GM12874 (cell line): ENCODE measurements at regions not wholly inside any gene's neighbourhood (a gene's known extent, or its start where the extent isn't known, plus 50 kb on each side); places are given as distances from the start of the nearest gene placed in this dataset.

ENCODE experiments used
- TF ChIP-seq, protein P1 (sequence below): IDR thresholded peaks from 2 replicates; pipeline ENCODE4 v1.5.1; 2011; ENCODE audit warnings: low read depth, mild to moderate bottlenecking, control low read depth, low read length, moderate library complexity; ENCODE audit not compliant: insufficient read depth

DNA sequence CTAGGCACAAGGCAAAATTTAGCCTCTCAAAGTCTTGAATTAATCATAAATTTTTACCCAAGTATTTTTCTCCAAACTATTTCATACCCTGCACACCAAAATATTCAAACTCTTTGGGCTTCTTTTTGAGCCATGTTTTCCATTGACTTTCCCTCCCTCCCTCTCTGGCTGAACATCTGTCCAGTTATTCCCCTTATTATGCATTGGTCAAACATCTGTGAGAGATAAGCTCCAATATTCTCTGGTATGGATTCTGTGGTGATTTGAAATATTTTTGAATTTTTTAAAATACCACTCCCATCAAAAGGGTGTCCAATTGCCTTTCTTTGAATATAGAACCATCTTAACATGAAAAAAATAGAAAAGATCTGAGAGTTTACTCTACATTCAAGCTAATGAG, 244.2 kb downstream of the RFPL4B start:
- TF ChIP-seq, protein P1, sequence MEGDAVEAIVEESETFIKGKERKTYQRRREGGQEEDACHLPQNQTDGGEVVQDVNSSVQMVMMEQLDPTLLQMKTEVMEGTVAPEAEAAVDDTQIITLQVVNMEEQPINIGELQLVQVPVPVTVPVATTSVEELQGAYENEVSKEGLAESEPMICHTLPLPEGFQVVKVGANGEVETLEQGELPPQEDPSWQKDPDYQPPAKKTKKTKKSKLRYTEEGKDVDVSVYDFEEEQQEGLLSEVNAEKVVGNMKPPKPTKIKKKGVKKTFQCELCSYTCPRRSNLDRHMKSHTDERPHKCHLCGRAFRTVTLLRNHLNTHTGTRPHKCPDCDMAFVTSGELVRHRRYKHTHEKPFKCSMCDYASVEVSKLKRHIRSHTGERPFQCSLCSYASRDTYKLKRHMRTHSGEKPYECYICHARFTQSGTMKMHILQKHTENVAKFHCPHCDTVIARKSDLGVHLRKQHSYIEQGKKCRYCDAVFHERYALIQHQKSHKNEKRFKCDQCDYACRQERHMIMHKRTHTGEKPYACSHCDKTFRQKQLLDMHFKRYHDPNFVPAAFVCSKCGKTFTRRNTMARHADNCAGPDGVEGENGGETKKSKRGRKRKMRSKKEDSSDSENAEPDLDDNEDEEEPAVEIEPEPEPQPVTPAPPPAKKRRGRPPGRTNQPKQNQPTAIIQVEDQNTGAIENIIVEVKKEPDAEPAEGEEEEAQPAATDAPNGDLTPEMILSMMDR = no peak

DNA sequence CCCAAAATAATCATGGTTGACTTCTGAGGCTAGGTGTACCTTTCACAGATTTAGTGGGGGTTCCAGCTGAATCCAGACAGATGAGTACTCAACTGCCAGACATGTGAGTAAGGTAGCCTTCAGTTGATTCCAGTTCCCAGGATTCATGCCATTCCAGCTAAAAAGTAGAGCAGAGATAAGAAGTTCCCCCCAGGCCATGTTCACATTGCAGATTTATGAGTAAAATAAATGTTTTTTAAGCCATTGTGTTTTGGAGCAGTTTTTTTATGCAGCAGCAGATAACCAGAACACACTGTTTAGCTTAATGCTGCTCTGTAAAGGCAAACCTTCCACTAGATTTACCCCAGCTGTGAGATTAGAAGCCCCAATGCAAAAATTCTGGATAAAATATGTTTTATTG, 245.0 kb downstream of the RFPL4B start:
- TF ChIP-seq, protein P1 = no peak

DNA sequence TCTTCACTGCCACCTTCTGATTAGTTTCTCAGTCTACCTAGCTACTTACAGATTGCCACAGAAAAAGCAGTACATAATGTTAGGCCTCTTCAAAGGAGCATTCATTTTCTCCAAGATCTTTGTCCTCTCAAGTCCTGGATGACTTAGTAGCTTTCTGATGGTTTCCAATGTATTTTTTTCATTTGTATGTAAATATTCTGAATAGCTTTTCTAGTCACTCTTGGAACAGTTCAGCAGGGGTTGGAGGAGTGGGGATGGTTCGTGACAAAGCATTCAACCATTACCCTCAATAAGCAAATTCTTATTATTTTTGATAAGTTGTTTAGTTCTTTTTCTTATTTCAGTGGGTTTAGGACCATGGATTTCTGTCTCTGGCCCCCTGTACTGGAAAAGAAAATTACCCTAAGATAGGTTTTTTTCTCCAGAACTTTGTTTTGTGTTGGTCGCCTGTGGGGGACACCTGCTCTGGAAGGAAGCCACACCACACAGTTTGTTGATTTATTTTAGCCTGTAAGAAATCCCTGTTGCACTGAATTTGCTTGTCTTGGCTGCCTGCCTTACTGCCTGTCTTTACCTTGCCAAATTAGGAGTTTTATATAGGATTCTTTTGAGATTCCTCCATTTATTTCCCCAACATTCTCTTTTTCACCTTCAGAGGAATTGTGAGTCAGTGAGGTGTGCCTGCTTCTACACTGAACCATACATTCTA, 247.9 kb downstream of the RFPL4B start:
- TF ChIP-seq, protein P1 = no peak

DNA sequence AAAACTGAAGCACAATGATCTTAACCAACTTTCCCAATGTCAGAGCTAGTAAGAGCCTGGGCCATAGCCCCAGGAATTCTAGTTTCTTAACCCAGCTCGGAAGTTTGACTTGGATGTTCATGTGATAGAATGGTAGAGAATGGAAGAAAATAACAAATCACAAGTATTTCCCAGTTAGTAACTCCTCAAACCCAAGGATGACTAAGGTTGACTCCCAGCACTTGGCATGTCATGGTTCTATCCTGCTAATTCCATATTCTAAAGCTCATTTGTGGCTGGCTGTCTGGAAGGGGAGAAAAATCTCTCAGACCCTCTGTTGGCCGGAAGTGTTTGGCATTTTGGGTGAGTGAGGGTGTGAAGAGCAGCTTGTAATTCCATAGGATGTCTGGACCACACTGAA, 248.7 kb downstream of the RFPL4B start:
- TF ChIP-seq, protein P1 = no peak

DNA sequence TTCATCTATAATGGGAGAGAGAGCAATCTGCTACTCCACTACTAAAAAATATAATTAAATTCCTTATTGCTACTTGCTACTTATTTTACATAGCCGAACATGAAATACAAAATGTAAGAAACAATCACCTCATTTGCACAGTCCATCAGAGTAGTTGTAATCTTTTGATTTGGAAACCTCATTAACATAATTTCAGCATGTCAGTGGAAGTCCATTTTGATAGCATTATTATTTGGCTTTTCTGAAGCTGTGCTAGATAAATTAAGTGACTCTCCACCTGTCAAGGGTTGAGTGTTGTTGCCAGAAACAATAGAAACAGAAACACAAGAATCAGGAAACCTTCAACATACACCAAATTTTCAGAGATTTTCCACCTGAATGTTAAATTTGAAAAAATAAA, 250.0 kb downstream of the RFPL4B start:
- TF ChIP-seq, protein P1 = no peak

DNA sequence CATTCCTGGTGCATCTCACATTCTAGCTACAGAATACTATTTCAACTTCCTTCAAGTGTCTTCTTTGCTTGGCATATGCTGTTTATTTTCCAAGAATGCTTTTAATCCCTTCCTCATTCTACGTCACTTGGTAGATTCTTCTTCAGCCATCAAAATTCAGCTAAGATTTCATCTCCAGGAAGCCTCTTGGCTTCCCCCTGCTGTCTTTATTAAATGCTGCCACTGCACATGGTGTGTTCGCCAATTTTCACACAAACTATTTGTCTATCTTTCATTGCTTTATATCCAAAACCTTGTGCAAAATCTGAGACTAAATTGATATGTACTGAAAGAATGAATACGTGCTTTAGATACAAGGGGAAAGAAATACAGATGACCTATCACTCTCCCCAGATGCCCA, 253.0 kb downstream of the RFPL4B start:
- TF ChIP-seq, protein P1 = no peak

DNA sequence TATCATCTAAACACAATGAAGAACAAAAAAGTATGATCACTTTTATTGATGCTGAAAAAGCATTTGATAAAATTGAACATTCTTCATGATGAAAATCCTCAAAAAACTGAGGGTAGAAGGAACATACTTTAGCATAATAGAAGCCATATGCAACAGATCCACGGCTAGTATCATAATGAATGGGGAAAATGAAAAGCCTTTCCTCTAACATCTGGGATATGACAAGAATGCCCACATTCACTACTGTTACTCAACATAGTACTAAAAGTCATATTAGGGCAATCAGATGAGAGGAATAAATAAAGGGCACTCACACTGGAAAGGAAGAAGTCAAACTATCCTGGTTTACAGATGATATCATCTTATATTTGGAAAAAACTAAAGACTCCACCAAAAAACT, 256.6 kb downstream of the RFPL4B start:
- TF ChIP-seq, protein P1 = no peak
